Loucy (cell line): ENCODE measurements at regions not wholly inside any gene's neighbourhood (a gene's known extent, or its start where the extent isn't known, plus 50 kb on each side); places are given as distances from the start of the nearest gene placed in this dataset.
A peak's percentile ranks its signal among the peaks of the same experiment; 100 is the strongest.
"Not testable (repeated sequence)": the region's sequence is repeated elsewhere in the genome, so short reads cannot be mapped to it uniquely, and the experiment has no call there.

Experiments used
- H2AFZ ChIP-seq: fragments of 200-600 bp; sonication (generic); 2 replicates; pipeline ENCODE4 v1.6.0; 2016; ENCODE audit warnings: antibody characterized with exemption, mild to moderate bottlenecking, low read length, moderate library complexity
- H3F3A ChIP-seq: fragments of 200-600 bp; 2 replicates; pipeline ENCODE4 v1.6.0; 2016; ENCODE audit warnings: antibody characterized with exemption, low read depth, mild to moderate bottlenecking
- H3K27me3 ChIP-seq: fragments of 200-600 bp; sonication (generic); 2 replicates; pipeline ENCODE4 v1.6.1; 2014; ENCODE audit warnings: low read length, mild to moderate bottlenecking; ENCODE audit not compliant: insufficient read depth, poor library complexity, severe bottlenecking
- H3K36me3 ChIP-seq: fragments of 200-600 bp; sonication (generic); 2 replicates; pipeline ENCODE4 v1.6.1; 2016; ENCODE audit warnings: low read length; ENCODE audit not compliant: insufficient read depth
- H3K4me1 ChIP-seq: fragments of 200-600 bp; sonication (generic); 2 replicates; pipeline ENCODE4 v1.5.1; 2014; ENCODE audit warnings: low read length, mild to moderate bottlenecking; ENCODE audit not compliant: insufficient read depth, poor library complexity, severe bottlenecking
- H3K4me2 ChIP-seq: fragments of 200-600 bp; sonication (generic); 2 replicates; pipeline ENCODE4 v1.6.0; 2014; ENCODE audit warnings: antibody characterized with exemption, low read length, low read depth, mild to moderate bottlenecking; ENCODE audit not compliant: poor library complexity, severe bottlenecking
- H3K4me3 ChIP-seq: fragments of 200-600 bp; sonication (generic); 2 replicates; pipeline ENCODE4 v1.5.1; 2014; ENCODE audit warnings: low read length, mild to moderate bottlenecking, mixed read lengths; ENCODE audit not compliant: poor library complexity, severe bottlenecking
- H3K79me2 ChIP-seq: fragments of 200-600 bp; sonication (generic); 2 replicates; pipeline ENCODE4 v1.6.1; 2014; ENCODE audit warnings: low read length; ENCODE audit not compliant: insufficient read depth
- H3K9ac ChIP-seq: fragments of 200-600 bp; sonication (generic); 2 replicates; pipeline ENCODE4 v1.6.0; 2014; ENCODE audit warnings: mild to moderate bottlenecking, low read depth, low read length, moderate library complexity; ENCODE audit not compliant: poor library complexity, severe bottlenecking
- H3K9me2 ChIP-seq: fragments of 200-600 bp; sonication (generic); replicated peaks from 2 replicates; pipeline ENCODE4 v1.6.1; 2016; ENCODE audit warnings: low read depth, low read length, mixed read lengths
- H3K9me3 ChIP-seq: fragments of 200-600 bp; sonication (generic); 2 replicates; pipeline ENCODE4 v1.6.1; 2014; ENCODE audit warnings: mild to moderate bottlenecking, antibody characterized with exemption, low read length, low read depth; ENCODE audit not compliant: insufficient read depth
- H4K20me1 ChIP-seq: fragments of 200-600 bp; sonication (generic); 2 replicates; pipeline ENCODE4 v1.6.0; 2014; ENCODE audit warnings: antibody characterized with exemption, low read length, mild to moderate bottlenecking; ENCODE audit not compliant: insufficient read depth, poor library complexity, severe bottlenecking
- CTCF ChIP-seq: fragments of 200-600 bp; sonication (generic); conservative IDR thresholded peaks from 2 replicates; pipeline ENCODE4 v1.5.1; 2014; ENCODE audit warnings: mild to moderate bottlenecking, antibody characterized with exemption, low read length

- H3K27me3 ChIP-seq, H4K20me1 ChIP-seq, H3K79me2 ChIP-seq, H2AFZ ChIP-seq, H3K4me2 ChIP-seq, H3K9me2 ChIP-seq, H3K4me3 ChIP-seq, H3K9ac ChIP-seq, H3K9me3 ChIP-seq, H3F3A ChIP-seq, H3K36me3 ChIP-seq: not testable (repeated sequence)
- H3K4me1 ChIP-seq: peaks cover 32% of the 10 kb centered on the region
These were observed 144.6 kb upstream of the DUSP22 start for GRCh38 chr6:147651-148050.

GRCh38 chr6:148051-148984 is 144.0 kb upstream of the DUSP22 start:
- not testable (repeated sequence) for H3K4me2 ChIP-seq, H3F3A ChIP-seq, H4K20me1 ChIP-seq, H3K9ac ChIP-seq, H3K9me2 ChIP-seq, H3K36me3 ChIP-seq, H3K9me3 ChIP-seq, H3K27me3 ChIP-seq, H2AFZ ChIP-seq, H3K79me2 ChIP-seq, H3K4me3 ChIP-seq
- peaks cover 38% of the 10 kb centered on the region for H3K4me1 ChIP-seq
- TF ChIP-seq CTCF: peak; percentile 70

GRCh38 chr6:150147-150546 is 142.1 kb upstream of the DUSP22 start:
- H3K27me3 ChIP-seq, H4K20me1 ChIP-seq, H3K9me3 ChIP-seq, H2AFZ ChIP-seq, H3K79me2 ChIP-seq, H3K9me2 ChIP-seq, H3F3A ChIP-seq, H3K36me3 ChIP-seq: not testable (repeated sequence)
- peak overlapping the region; percentile 26 for H3K4me3 ChIP-seq
- H3K9ac ChIP-seq: peak overlapping the region; percentile 44
- peaks cover 56% of the 10 kb centered on the region for H3K4me1 ChIP-seq
- H3K4me2 ChIP-seq: peak overlapping the region; percentile 63

GRCh38 chr6:152436-152835 is 139.9 kb upstream of the DUSP22 start:
- not testable (repeated sequence) for H2AFZ ChIP-seq, H3K27me3 ChIP-seq, H3K79me2 ChIP-seq, H3K9ac ChIP-seq, H3K9me2 ChIP-seq, H3K9me3 ChIP-seq, H3K36me3 ChIP-seq, H4K20me1 ChIP-seq, H3K4me3 ChIP-seq
- H3K4me1 ChIP-seq: peaks cover 76% of the 10 kb centered on the region
- H3K4me2 ChIP-seq: peak overlapping the region; percentile 68
- peaks cover 15% of the 10 kb centered on the region; the same call in 1 of the 2 replicates for H3F3A ChIP-seq

GRCh38 chr6:153026-153425 is 139.3 kb upstream of the DUSP22 start:
- Histone ChIP-seq H3K9ac (peak overlapping the region; percentile 45), H3F3A (peaks cover 20% of the 10 kb centered on the region), H2AFZ (peak overlapping the region; percentile 38; the same call in 1 of the 2 replicates), H3K4me2 (peak overlapping the region; percentile 68), H3K4me1 (peaks cover 82% of the 10 kb centered on the region)
- not testable (repeated sequence) for H3K79me2 ChIP-seq, H4K20me1 ChIP-seq, H3K27me3 ChIP-seq, H3K9me3 ChIP-seq, H3K36me3 ChIP-seq, H3K4me3 ChIP-seq, H3K9me2 ChIP-seq

- not testable (repeated sequence) for H3K36me3 ChIP-seq, H3K4me3 ChIP-seq, H3K27me3 ChIP-seq, H3K9me2 ChIP-seq, H3K79me2 ChIP-seq, H4K20me1 ChIP-seq, H3K9me3 ChIP-seq
- Histone ChIP-seq H2AFZ (peak overlapping the region; percentile 14; the same call in 1 of the 2 replicates), H3K9ac (peak overlapping the region; percentile 45), H3K4me1 (peaks cover 90% of the 10 kb centered on the region), H3K4me2 (peak overlapping the region; percentile 68), H3F3A (peaks cover 21% of the 10 kb centered on the region)
These were observed 138.4 kb upstream of the DUSP22 start for GRCh38 chr6:153867-154266.
